Breast epithelium (tissue), 3 donors: ENCODE measurements at regions not wholly inside any gene's neighbourhood (a gene's known extent, or its start where the extent isn't known, plus 50 kb on each side); places are given as distances from the start of the nearest gene placed in this dataset.

ENCODE experiments used
- CTCF ChIP-seq, 3 donors: fragments of 450-650 bp; IDR thresholded peaks; one replicate each; pipeline ENCODE4 v1.5.1; 2016 to 2017; ENCODE audit warnings: antibody characterized with exemption in 3 of 3, mild to moderate bottlenecking in 3 of 3, moderate library complexity in 3 of 3
- POLR2A ChIP-seq: fragments of 450-650 bp; IDR thresholded peaks from one replicate; pipeline ENCODE4 v1.6.1; 2016; ENCODE audit warnings: antibody characterized with exemption, mild to moderate bottlenecking, moderate library complexity

DNA sequence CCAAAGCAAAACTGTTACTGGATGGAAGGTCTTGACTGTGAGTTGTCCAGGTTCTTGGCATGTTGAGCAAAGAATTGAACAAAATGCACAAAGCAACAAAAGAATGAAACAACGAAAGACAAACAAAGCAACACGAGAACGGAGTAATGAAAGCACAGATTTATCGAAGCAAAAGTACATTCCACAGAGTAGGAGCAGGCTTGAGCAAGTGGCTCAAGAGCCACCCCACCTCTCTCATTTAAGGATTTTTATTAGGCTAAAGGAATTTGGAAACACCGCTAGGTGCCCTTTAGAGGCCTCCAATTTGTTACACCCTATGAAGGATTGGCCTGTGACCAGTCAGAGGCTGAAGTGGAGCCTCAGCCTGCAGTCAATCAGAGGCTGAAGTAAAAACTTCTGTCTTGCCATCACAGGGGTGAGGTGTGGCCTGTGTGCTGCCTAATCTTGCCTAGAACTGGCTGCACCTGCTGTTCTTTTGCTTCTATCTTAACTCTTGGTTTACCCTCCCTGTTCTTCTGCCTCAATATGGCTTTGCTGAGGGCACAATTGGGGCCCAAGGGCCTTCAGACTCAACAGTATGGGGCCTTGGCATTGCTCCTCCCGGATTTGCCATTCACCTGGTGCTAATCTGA is 59.4 kb upstream of the FTH1 start:
- TF ChIP-seq CTCF (IDR thresholded peaks at IDR 0.05), result no peak
- no peak for TF ChIP-seq POLR2A
